Natural killer cell (primary cell): ENCODE measurements at regions not wholly inside any gene's neighbourhood (a gene's known extent, or its start where the extent isn't known, plus 50 kb on each side); places are given as distances from the start of the nearest gene placed in this dataset.

ENCODE experiments used
- ATAC-seq, 3 donors: fragments of 150-1000 bp in 2 of 3; fragments of 200-7000 bp in 1 of 3; cut with Tn5 transposase; 1 replicate in 1 of 3; 2 replicates in 2 of 3; pipeline ENCODE4 v1.10.0; 2021; ENCODE audit warnings: mild to moderate bottlenecking in 2 of 3, moderate library complexity in 2 of 3
- DNase-seq, 2 donors: peaks; one replicate each; pipeline versions ENCODE4 v3.0.0 to v3.0.0-alpha.2; 2013 to 2021; ENCODE audit warnings: mixed read lengths in 1 of 2
- H3K27ac ChIP-seq: one replicate; pipeline ENCODE4 v1.5.1; 2013; ENCODE audit warnings: mild to moderate bottlenecking, low read length
- H3K27me3 ChIP-seq: one replicate; pipeline ENCODE4 v1.6.1; 2013; ENCODE audit warnings: low read length; ENCODE audit not compliant: control insufficient read depth, insufficient read depth
- H3K36me3 ChIP-seq: one replicate; pipeline ENCODE4 v1.6.1; 2013; ENCODE audit warnings: low read length; ENCODE audit not compliant: control insufficient read depth, insufficient read depth
- H3K4me1 ChIP-seq: one replicate; pipeline ENCODE4 v1.6.1; 2013; ENCODE audit warnings: low read length; ENCODE audit not compliant: control insufficient read depth, insufficient read depth
- H3K4me3 ChIP-seq: one replicate; pipeline ENCODE4 v1.5.1; 2013; ENCODE audit warnings: low read length
- H3K9me3 ChIP-seq: one replicate; pipeline ENCODE4 v1.6.1; 2013; ENCODE audit warnings: low read length; ENCODE audit not compliant: control insufficient read depth, insufficient read depth
- H3K27ac Mint-ChIP-seq, 2 donors: one replicate each; pipeline ENCODE4 v1.8.0; 2022; ENCODE audit warnings: mild to moderate bottlenecking in 2 of 2, mixed read lengths in 2 of 2, moderate library complexity in 1 of 2
- H3K27me3 Mint-ChIP-seq, 2 donors: one replicate each; pipeline ENCODE4 v1.8.0; 2022; ENCODE audit warnings: low read depth in 2 of 2, mixed read lengths in 2 of 2
- H3K36me3 Mint-ChIP-seq: one replicate; pipeline ENCODE4 v1.8.0; 2022; ENCODE audit warnings: mixed read lengths
- H3K4me1 Mint-ChIP-seq, 2 donors: one replicate each; pipeline ENCODE4 v1.8.0; 2022; ENCODE audit warnings: mixed read lengths in 2 of 2
- H3K4me3 Mint-ChIP-seq: one replicate; pipeline ENCODE4 v1.8.0; 2022; ENCODE audit warnings: mild to moderate bottlenecking, moderate library complexity, mixed read lengths
- H3K9me3 Mint-ChIP-seq, 2 donors: one replicate each; pipeline ENCODE4 v1.8.0; 2022; ENCODE audit warnings: mixed read lengths in 2 of 2
- WGBS: methylation state at CpG from one replicate; pipeline ENCODE4 v1.1.7; 2013; ENCODE audit warnings: missing lambda C conversion rate; ENCODE audit not compliant: insufficient coverage; 5-methylcytosine and 5-hydroxymethylcytosine counted together
- intact Hi-C: fragments of 100-400 bp; cut with micrococcal nuclease; formaldehyde crosslinking; loops from one replicate; pipeline ENCODE4 v1.14.2; 2022
- TF ChIP-seq, protein P1 (sequence below): fragments of 200-600 bp; IDR thresholded peaks from one replicate; pipeline ENCODE4 v1.8.0; 2022; ENCODE audit warnings: antibody characterized with exemption

DNA sequence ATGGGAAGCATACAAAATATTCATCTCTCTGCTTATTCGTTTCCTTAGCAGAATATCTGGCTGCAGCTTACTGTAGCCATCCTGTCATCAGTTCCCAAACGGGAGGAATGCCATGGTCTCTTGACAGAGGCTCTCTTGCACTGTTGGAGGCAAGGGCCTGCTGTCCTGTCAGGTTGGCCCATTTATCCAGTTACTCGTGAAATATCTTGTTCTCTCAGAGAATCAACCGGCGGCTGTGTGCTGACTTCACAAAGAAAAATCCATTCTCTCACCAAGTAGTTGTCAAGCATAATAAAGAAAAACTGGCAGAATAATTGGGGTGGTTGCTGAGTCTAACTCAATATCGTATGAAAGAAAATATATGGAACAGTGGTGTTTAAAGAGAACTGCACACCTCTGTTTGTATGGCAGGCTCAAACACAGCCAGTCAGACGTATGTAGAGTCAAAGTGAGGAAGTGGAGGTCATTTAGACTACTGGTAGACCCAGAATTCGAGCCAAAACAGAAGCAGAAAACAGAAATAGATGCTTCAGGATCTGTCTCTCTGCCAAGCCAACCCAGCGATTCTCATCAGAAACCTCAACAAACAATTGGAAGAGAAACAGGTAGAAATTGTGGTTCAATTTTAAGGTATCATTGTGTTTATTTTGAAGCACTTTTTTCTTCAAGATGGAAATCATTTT is 349.2 kb upstream of the PRKCQ start:
- TF ChIP-seq, protein P1, sequence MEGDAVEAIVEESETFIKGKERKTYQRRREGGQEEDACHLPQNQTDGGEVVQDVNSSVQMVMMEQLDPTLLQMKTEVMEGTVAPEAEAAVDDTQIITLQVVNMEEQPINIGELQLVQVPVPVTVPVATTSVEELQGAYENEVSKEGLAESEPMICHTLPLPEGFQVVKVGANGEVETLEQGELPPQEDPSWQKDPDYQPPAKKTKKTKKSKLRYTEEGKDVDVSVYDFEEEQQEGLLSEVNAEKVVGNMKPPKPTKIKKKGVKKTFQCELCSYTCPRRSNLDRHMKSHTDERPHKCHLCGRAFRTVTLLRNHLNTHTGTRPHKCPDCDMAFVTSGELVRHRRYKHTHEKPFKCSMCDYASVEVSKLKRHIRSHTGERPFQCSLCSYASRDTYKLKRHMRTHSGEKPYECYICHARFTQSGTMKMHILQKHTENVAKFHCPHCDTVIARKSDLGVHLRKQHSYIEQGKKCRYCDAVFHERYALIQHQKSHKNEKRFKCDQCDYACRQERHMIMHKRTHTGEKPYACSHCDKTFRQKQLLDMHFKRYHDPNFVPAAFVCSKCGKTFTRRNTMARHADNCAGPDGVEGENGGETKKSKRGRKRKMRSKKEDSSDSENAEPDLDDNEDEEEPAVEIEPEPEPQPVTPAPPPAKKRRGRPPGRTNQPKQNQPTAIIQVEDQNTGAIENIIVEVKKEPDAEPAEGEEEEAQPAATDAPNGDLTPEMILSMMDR = no peak
- intact Hi-C loops = loop anchor here (1.0 to 5.0 kb wide), 4 partner anchors 9 to 328 kb away; no protein-coding TSS in a partner anchor
- Histone ChIP-seq H3K27me3 (no peaks in the 10 kb centered on the region), H3K36me3 (no peaks in the 10 kb centered on the region), H3K27ac (peak overlapping the region; percentile 91), H3K9me3 (no peaks in the 10 kb centered on the region), H3K4me3 (no peak overlapping the region), H3K4me1 (peaks cover 37% of the 10 kb centered on the region)
- H3K4me3 Mint-ChIP-seq = peak overlapping the region; percentile 87
- H3K9me3 Mint-ChIP-seq = no peaks in the 10 kb centered on the region
- no peaks in the 10 kb centered on the region for H3K27me3 Mint-ChIP-seq
- 36% methylated on average over 7 of the region's 9 CpGs for WGBS
- H3K36me3 Mint-ChIP-seq = no peaks in the 10 kb centered on the region
- ATAC-seq = no peak
- DNase-seq = peak in 1 of 2 donors; percentile 45
- peaks cover 54 to 64% of the 10 kb centered on the region in 2 donors for H3K4me1 Mint-ChIP-seq
- H3K27ac Mint-ChIP-seq = peak overlapping the region; percentile 96 to 98

DNA sequence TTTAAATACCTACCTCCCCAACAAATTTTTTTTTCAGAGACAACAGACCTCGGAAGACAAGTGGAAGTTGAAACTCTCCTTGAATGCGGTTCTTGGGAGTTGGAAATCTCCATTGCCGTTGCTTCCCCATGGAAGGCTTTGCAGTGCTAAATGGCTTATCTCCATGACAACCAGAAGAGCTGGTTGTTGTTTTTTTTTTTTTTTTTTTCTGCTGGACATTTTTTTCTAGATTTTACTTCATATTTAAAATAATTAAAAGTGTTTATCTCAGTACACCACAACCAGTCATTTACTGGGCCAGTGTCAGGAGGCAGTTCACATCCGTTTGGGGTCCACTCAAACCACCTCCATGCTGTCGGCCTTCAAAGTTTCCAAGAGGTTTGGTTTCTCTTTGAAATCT is 348.5 kb upstream of the PRKCQ start:
- H3K4me3 ChIP-seq = no peak overlapping the region
- no peaks in the 10 kb centered on the region for H3K36me3 Mint-ChIP-seq

DNA sequence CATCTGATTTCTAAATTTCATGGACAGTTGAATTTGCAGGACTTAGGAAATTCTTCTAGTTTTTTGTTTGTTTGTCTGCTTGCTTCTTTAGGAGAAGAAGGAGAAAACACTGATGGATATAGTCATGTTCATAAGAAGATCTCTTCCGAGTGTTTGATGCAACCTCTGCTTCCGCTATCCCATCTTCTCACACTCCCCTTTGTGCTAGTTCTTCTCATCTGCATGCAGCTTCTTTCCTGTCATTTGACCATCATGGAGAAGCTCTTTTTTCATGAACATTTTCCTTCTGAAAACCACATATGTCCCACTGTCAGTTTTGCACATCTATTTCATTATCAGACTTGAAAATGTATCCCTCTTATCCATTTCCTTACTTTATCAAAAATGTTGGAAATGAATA is 346.9 kb upstream of the PRKCQ start:
- no peaks in the 10 kb centered on the region for H3K27me3 Mint-ChIP-seq
- Histone ChIP-seq H3K9me3 (no peaks in the 10 kb centered on the region), H3K27ac (peak overlapping the region; percentile 91), H3K4me1 (peaks cover 37% of the 10 kb centered on the region), H3K4me3 (no peak overlapping the region), H3K27me3 (no peaks in the 10 kb centered on the region), H3K36me3 (no peaks in the 10 kb centered on the region)
- DNase-seq (peak in 1 of 2 donors; percentile 26), ATAC-seq (no peak)
- H3K4me3 Mint-ChIP-seq = peak overlapping the region; percentile 87
- WGBS = 17% methylated on average over 2 of the region's 2 CpGs
- intact Hi-C loops = loop anchor here (1.0 to 5.0 kb wide), 9 partner anchors 45 to 330 kb away; no protein-coding TSS in a partner anchor
- TF ChIP-seq, protein P1 = no peak
- peak overlapping the region; percentile 96 to 98 for H3K27ac Mint-ChIP-seq
- H3K4me1 Mint-ChIP-seq = peaks cover 56 to 64% of the 10 kb centered on the region in 2 donors
- H3K9me3 Mint-ChIP-seq = no peaks in the 10 kb centered on the region
- no peaks in the 10 kb centered on the region for H3K36me3 Mint-ChIP-seq

More for the DNA sequence above, 348.5 kb upstream of the PRKCQ start:
- Histone ChIP-seq H3K36me3 (no peaks in the 10 kb centered on the region), H3K4me1 (peaks cover 37% of the 10 kb centered on the region), H3K9me3 (no peaks in the 10 kb centered on the region), H3K27me3 (no peaks in the 10 kb centered on the region), H3K27ac (peak overlapping the region; percentile 91)
- TF ChIP-seq, protein P1 = no peak
- intact Hi-C loops = loop anchor here (5.0 kb wide), 2 partner anchors 44 to 329 kb away; no protein-coding TSS in a partner anchor
- DNase-seq (peak; percentile 41 to 46), ATAC-seq (peak; percentile 49 to 66 (median 52))
- Mint-ChIP-seq H3K27me3 (no peaks in the 10 kb centered on the region), H3K9me3 (no peaks in the 10 kb centered on the region), H3K4me1 (peaks cover 56 to 64% of the 10 kb centered on the region in 2 donors), H3K27ac (peak overlapping the region; percentile 96 to 98), H3K4me3 (peak overlapping the region; percentile 87)
- 10% methylated on average over 5 of the region's 5 CpGs for WGBS
